Subcutaneous abdominal adipose tissue (tissue), 5 donors: ENCODE measurements at regions not wholly inside any gene's neighbourhood (a gene's known extent, or its start where the extent isn't known, plus 50 kb on each side); places are given as distances from the start of the nearest gene placed in this dataset.

Experiments used
- H3K27ac ChIP-seq: one replicate; pipeline ENCODE4 v1.7.0; 2013; ENCODE audit warnings: low read depth, mild to moderate bottlenecking, inconsistent platforms, low read length, moderate library complexity
- H3K27me3 ChIP-seq, 5 donors: one replicate each; pipeline ENCODE4 v1.7.0; 2013; ENCODE audit warnings: low read length in 5 of 5, inconsistent platforms in 1 of 5; ENCODE audit not compliant: control insufficient read depth in 5 of 5, insufficient read depth in 4 of 5
- H3K36me3 ChIP-seq, 5 donors: one replicate each; pipeline ENCODE4 v1.7.0; 2013; ENCODE audit warnings: low read length in 5 of 5; ENCODE audit not compliant: control insufficient read depth in 5 of 5, insufficient read depth in 5 of 5
- H3K4me1 ChIP-seq, 5 donors: one replicate each; pipeline ENCODE4 v1.7.0; 2013; ENCODE audit warnings: low read length in 5 of 5, mild to moderate bottlenecking in 3 of 5, moderate library complexity in 1 of 5; ENCODE audit not compliant: control insufficient read depth in 5 of 5, insufficient read depth in 5 of 5
- H3K4me3 ChIP-seq, 5 donors: one replicate each; pipeline ENCODE4 v1.7.0; 2013; ENCODE audit warnings: low read length in 5 of 5, low read depth in 1 of 5
- H3K9ac ChIP-seq, 5 donors: one replicate each; pipeline ENCODE4 v1.7.0; 2013; ENCODE audit warnings: low read length in 5 of 5, mild to moderate bottlenecking in 4 of 5, moderate library complexity in 3 of 5
- H3K9me3 ChIP-seq, 5 donors: one replicate each; pipeline ENCODE4 v1.7.0; 2013; ENCODE audit warnings: low read length in 5 of 5; ENCODE audit not compliant: control insufficient read depth in 5 of 5
- donor health status: healthy.
- donor health status: healthy.
- donor health status: healthy.
- donor health status: healthy.
- donor health status: healthy.

GRCh38 chr6:78483553-78484197 lies 383.7 kb upstream of the IRAK1BP1 start:
- Histone ChIP-seq H3K27me3 (no peaks in the 10 kb centered on the region), H3K27ac (no peak overlapping the region), H3K4me1 (no peaks in the 10 kb centered on the region), H3K9ac (no peak overlapping the region), H3K4me3 (no peak overlapping the region), H3K9me3 (peaks cover 0 to 4% (median 0%) of the 10 kb centered on the region in 5 donors), H3K36me3 (no peaks in the 10 kb centered on the region)

DNA sequence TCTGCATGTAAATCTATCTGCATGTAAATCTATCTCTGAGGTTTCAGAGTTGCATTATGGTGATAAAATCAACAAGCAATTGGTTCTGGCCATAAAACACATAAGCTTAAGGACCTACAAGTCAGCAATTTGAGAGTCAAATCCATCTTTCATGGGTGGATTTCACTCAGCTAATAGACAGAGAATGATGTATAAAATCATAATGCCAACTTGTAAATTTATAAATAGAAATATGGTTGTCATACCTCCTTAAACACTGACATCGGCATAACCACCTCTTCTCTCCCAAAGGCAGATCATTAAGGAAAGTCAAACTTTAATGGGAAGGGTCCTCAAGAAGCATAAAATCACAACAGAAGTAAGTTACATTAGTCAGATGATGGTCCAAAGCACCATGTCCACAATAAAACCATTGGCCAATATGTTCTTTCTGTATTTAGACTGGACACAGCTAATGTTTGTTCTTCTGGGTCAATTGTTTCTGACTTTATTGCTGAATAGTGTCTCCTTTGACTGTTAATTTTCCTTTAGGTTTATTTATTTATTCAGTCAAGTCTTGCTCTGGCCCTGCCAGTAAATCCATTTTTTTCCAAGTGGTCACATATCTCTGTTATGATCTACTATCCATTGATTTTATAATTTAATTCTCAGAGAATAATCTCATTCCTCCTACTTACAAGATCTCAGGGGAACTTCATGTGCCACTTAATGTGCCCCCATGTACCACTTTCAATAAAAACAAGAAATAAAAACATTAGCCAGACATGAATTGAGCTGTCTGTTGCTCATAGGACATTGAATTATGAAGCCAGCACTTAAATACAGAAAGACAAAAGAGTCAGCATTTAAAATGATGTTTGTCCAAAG lies 382.9 kb upstream of the IRAK1BP1 start:
- Histone ChIP-seq H3K4me3 (no peak overlapping the region), H3K9ac (no peak overlapping the region), H3K27ac (no peak overlapping the region), H3K4me1 (no peaks in the 10 kb centered on the region), H3K36me3 (no peaks in the 10 kb centered on the region), H3K27me3 (no peaks in the 10 kb centered on the region), H3K9me3 (peaks cover 0 to 4% (median 0%) of the 10 kb centered on the region in 5 donors)

DNA sequence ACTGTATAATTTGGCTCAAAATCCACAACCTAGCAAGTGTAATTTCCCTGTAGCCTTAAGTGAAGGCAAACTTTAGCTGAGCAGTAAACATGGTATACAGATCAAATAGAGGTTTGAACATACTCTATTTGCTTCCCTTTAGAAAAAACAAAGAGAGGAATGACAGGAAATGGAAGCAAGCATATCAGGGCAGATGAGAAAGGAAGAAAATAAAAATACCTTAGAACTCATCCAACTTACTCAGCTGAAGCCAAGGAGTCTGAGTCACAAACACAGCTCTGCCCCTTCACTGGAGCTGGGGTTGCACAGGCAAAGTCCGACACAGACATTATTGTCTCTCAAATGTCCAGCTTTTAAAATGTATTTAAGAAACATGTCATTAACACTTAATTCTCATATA lies 379.9 kb upstream of the IRAK1BP1 start:
- Histone ChIP-seq H3K27me3 (no peaks in the 10 kb centered on the region), H3K27ac (no peak overlapping the region), H3K36me3 (no peaks in the 10 kb centered on the region), H3K9me3 (no peaks in the 10 kb centered on the region), H3K4me3 (no peak overlapping the region), H3K4me1 (no peaks in the 10 kb centered on the region), H3K9ac (no peak overlapping the region)

GRCh38 chr6:78489874-78490273 lies 377.5 kb upstream of the IRAK1BP1 start:
- Histone ChIP-seq H3K27me3 (no peaks in the 10 kb centered on the region), H3K4me3 (no peak overlapping the region), H3K9me3 (no peaks in the 10 kb centered on the region), H3K36me3 (no peaks in the 10 kb centered on the region), H3K27ac (no peak overlapping the region), H3K9ac (no peak overlapping the region), H3K4me1 (no peaks in the 10 kb centered on the region)

GRCh38 chr6:78492351-78493017 lies 374.9 kb upstream of the IRAK1BP1 start:
- Histone ChIP-seq H3K4me1 (no peaks in the 10 kb centered on the region), H3K27ac (no peak overlapping the region), H3K36me3 (no peaks in the 10 kb centered on the region), H3K27me3 (no peaks in the 10 kb centered on the region), H3K9me3 (no peaks in the 10 kb centered on the region), H3K9ac (no peak overlapping the region), H3K4me3 (no peak overlapping the region)

- Histone ChIP-seq H3K36me3 (no peaks in the 10 kb centered on the region), H3K9ac (no peak overlapping the region), H3K27ac (no peak overlapping the region), H3K4me3 (no peak overlapping the region), H3K4me1 (peaks cover 0 to 7% (median 0%) of the 10 kb centered on the region in 5 donors), H3K9me3 (peaks cover 0 to 2% (median 0%) of the 10 kb centered on the region in 5 donors), H3K27me3 (no peaks in the 10 kb centered on the region)
Measured at GRCh38 chr6:78500299-78501089, 366.9 kb upstream of the IRAK1BP1 start.

GRCh38 chr6:78502386-78502887 lies 364.9 kb upstream of the IRAK1BP1 start:
- Histone ChIP-seq H3K4me3 (no peak overlapping the region), H3K27me3 (no peaks in the 10 kb centered on the region)

DNA sequence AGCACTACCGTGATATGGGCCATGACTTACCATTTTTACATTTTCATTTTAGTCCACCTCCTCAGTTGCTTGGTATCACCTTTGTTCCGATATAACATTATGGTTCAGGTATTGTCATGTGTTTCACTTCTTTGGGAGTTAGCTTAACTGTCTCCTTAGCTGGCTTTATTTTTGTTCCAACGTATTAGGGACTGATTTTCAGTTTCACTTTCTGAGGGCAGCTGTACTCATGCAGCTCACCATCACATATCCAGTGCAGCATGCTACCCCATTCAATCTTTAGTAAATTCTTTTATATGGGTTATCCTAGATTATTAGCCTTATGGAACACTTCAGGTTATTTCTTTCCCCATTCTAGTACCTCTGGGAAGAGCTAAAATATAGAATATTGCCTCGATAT lies 362.2 kb upstream of the IRAK1BP1 start:
- Histone ChIP-seq H3K4me1 (peaks cover 0 to 7% (median 0%) of the 10 kb centered on the region in 5 donors), H3K9ac (no peak overlapping the region), H3K9me3 (peaks cover 0 to 3% (median 0%) of the 10 kb centered on the region in 5 donors), H3K36me3 (no peaks in the 10 kb centered on the region), H3K4me3 (no peak overlapping the region), H3K27ac (no peak overlapping the region), H3K27me3 (no peaks in the 10 kb centered on the region)

More at GRCh38 chr6:78502386-78502887, 364.9 kb upstream of the IRAK1BP1 start:
- Histone ChIP-seq H3K4me1 (peaks cover 0 to 7% (median 0%) of the 10 kb centered on the region in 5 donors), H3K9ac (no peak overlapping the region), H3K36me3 (no peaks in the 10 kb centered on the region), H3K9me3 (peaks cover 0 to 2% (median 0%) of the 10 kb centered on the region in 5 donors), H3K27ac (no peak overlapping the region)

GRCh38 chr6:78511009-78511408 lies 356.3 kb upstream of the IRAK1BP1 start:
- H3K9ac ChIP-seq = no peak overlapping the region
- peaks cover 0 to 3% (median 0%) of the 10 kb centered on the region in 5 donors for H3K9me3 ChIP-seq
- no peak overlapping the region for H3K27ac ChIP-seq
- H3K4me3 ChIP-seq = no peak overlapping the region
- H3K4me1 ChIP-seq = peaks cover 0 to 7% (median 0%) of the 10 kb centered on the region in 5 donors
- no peaks in the 10 kb centered on the region for H3K36me3 ChIP-seq
- H3K27me3 ChIP-seq = no peaks in the 10 kb centered on the region
